Endothelial cell of umbilical vein (primary cell): ENCODE measurements at regions not wholly inside any gene's neighbourhood (a gene's known extent, or its start where the extent isn't known, plus 50 kb on each side); places are given as distances from the start of the nearest gene placed in this dataset.

ENCODE experiments used
- BruUV-seq: library from RNA; stranded (reverse); fragments of 400-500 nt; replicated peaks from 2 replicates; lab custom pipeline; 2021; lab: Mats Ljungman, UMichigan
- CTCF ChIA-PET: fragments of 300-600, 350-600 bp; sonication (Branson Sonifier 250); formaldehyde crosslinking; loops from one replicate; lab custom pipeline; 2021; ENCODE audit warnings: antibody characterized with exemption, inconsistent platforms; lab: Charles Lee
- POLR2A ChIA-PET: fragments of 300-600, 350-600 bp; sonication (Branson Sonifier 250); formaldehyde crosslinking; loops from one replicate; lab custom pipeline; 2021; ENCODE audit warnings: antibody characterized with exemption, inconsistent platforms; lab: Charles Lee
- DNase-seq: peaks from one replicate; pipeline ENCODE4 v3.0.0-alpha.2; 2011; ENCODE audit warnings: low read depth, low spot score
- FAIRE-seq: peaks from 2 replicates; lab custom pipeline; 2011; peaks lifted over from hg19 to GRCh38; lab: Jason Lieb, UNC
- H2AFZ ChIP-seq: 2 replicates; pipeline ENCODE4 v1.6.0; 2012; ENCODE audit warnings: low read depth, low read length, control low read depth, inconsistent platforms
- H3K27ac ChIP-seq: 2 replicates; pipeline ENCODE4 v1.5.1; 2011; ENCODE audit warnings: low read depth, mild to moderate bottlenecking, control low read depth, low read length, moderate library complexity; ENCODE audit not compliant: insufficient read depth
- H3K27me3 ChIP-seq, 2 experiments: 2 replicates each; pipeline versions ENCODE4 v1.6.0 to v1.6.1; 2011; ENCODE audit warnings: low read length in 2 of 2, mixed read lengths in 1 of 2; ENCODE audit not compliant: control insufficient read depth in 2 of 2, insufficient read depth in 2 of 2
- H3K36me3 ChIP-seq, 2 experiments: 2 replicates in 1 of 2; 3 replicates in 1 of 2; pipeline ENCODE4 v1.5.1; 2011; ENCODE audit warnings: low read length in 2 of 2, mild to moderate bottlenecking in 1 of 2, moderate library complexity in 1 of 2; ENCODE audit not compliant: control insufficient read depth in 2 of 2, insufficient read depth in 2 of 2; ENCODE audit errors: extremely low read depth in 1 of 2
- H3K4me1 ChIP-seq: 3 replicates; pipeline ENCODE4 v1.5.1; 2011; ENCODE audit warnings: mild to moderate bottlenecking, low read length; ENCODE audit not compliant: control insufficient read depth, insufficient read depth; ENCODE audit errors: extremely low read depth
- H3K4me2 ChIP-seq: 2 replicates; pipeline ENCODE4 v1.6.1; 2011; ENCODE audit warnings: low read length, control low read depth, mixed read lengths; ENCODE audit not compliant: insufficient read depth
- H3K4me3 ChIP-seq, 3 experiments: fragments of 200-600 bp in 1 of 3; sonication (generic), shearing (Covaris generic) in 1 of 3; replicated peaks in 1 of 3; 2 replicates each; pipeline ENCODE4 v1.5.1; 2011 to 2016; ENCODE audit warnings: control low read depth in 3 of 3, low read length in 3 of 3, mild to moderate bottlenecking in 2 of 3, inconsistent platforms in 1 of 3, low read depth in 1 of 3, moderate library complexity in 1 of 3; ENCODE audit not compliant: insufficient read depth in 1 of 3
- H3K79me2 ChIP-seq: 2 replicates; pipeline ENCODE4 v1.6.0; 2012; ENCODE audit warnings: low read length, inconsistent platforms; ENCODE audit not compliant: control insufficient read depth, insufficient read depth
- H3K9ac ChIP-seq: replicated peaks from 2 replicates; pipeline ENCODE3; 2011; ENCODE audit warnings: low read length, control low read depth; ENCODE audit not compliant: insufficient read depth; ENCODE audit errors: extremely low read depth
- H3K9me1 ChIP-seq: replicated peaks from 3 replicates; pipeline ENCODE4 v1.6.0; 2011; ENCODE audit warnings: mild to moderate bottlenecking, low read length; ENCODE audit not compliant: control insufficient read depth, insufficient read depth; ENCODE audit errors: extremely low read depth
- H3K9me3 ChIP-seq: replicated peaks from 2 replicates; pipeline ENCODE4 v1.5.1; 2012; ENCODE audit warnings: low read length, inconsistent platforms; ENCODE audit not compliant: control insufficient read depth, insufficient read depth
- H4K20me1 ChIP-seq: replicated peaks from 2 replicates; pipeline ENCODE3; 2011; ENCODE audit warnings: mild to moderate bottlenecking, low read length; ENCODE audit not compliant: control insufficient read depth, insufficient read depth; ENCODE audit errors: extremely low read depth
- CTCF ChIP-seq, 2 donors: IDR thresholded peaks; 1 replicate in 1 of 2; 2 replicates in 1 of 2; pipeline ENCODE4 v1.5.1; 2011; ENCODE audit warnings: low read length in 2 of 2, mild to moderate bottlenecking in 2 of 2, moderate library complexity in 2 of 2, control low read depth in 1 of 2, inconsistent platforms in 1 of 2, low read depth in 1 of 2; ENCODE audit not compliant: insufficient read depth in 1 of 2; ENCODE audit errors: extremely low read depth in 1 of 2
- EZH2 ChIP-seq: IDR thresholded peaks from 2 replicates; pipeline ENCODE4 v1.6.1; 2012; ENCODE audit warnings: borderline replicate concordance, low read depth, mild to moderate bottlenecking, moderate library complexity, low read length, inconsistent platforms; ENCODE audit not compliant: severe bottlenecking
- FOS ChIP-seq: IDR thresholded peaks from 2 replicates; pipeline ENCODE4 v1.6.1; 2011; ENCODE audit warnings: mild to moderate bottlenecking, low read length, moderate library complexity, borderline replicate concordance; ENCODE audit not compliant: insufficient read depth
- GATA2 ChIP-seq: IDR thresholded peaks from 2 replicates; pipeline ENCODE4 v1.7.0; 2011; ENCODE audit warnings: low read depth, mild to moderate bottlenecking, moderate library complexity, mixed read lengths, low read length; ENCODE audit not compliant: insufficient read length, insufficient read depth
- JUN ChIP-seq: IDR thresholded peaks from 2 replicates; pipeline ENCODE4 v1.6.1; 2011; ENCODE audit warnings: borderline replicate concordance, low read depth; ENCODE audit not compliant: insufficient read length, insufficient read depth
- MAX ChIP-seq: IDR thresholded peaks from 2 replicates; pipeline ENCODE4 v1.6.1; 2011; ENCODE audit not compliant: insufficient read depth, insufficient read length
- MYC ChIP-seq: IDR thresholded peaks from one replicate; pipeline ENCODE4 v1.6.1; 2011; ENCODE audit warnings: mild to moderate bottlenecking, low read depth, low read length
- POLR2A ChIP-seq: IDR thresholded peaks from 2 replicates; pipeline ENCODE4 v1.6.1; 2012; ENCODE audit warnings: low read depth, mild to moderate bottlenecking, control low read depth, low read length
- POLR2AphosphoS5 ChIP-seq: IDR thresholded peaks from 2 replicates; pipeline ENCODE4 v1.6.1; 2012; ENCODE audit warnings: low read depth, mild to moderate bottlenecking, control low read depth, low read length, moderate library complexity; ENCODE audit not compliant: insufficient read depth
- dilution Hi-C: fragments of 300-500 bp; cut with MboI; formaldehyde crosslinking; loops from one replicate; pipeline ENCODE4 v1.15.0; 2019; ENCODE audit warnings: low sequenced_read_pairs; ENCODE audit not compliant: extremely low pct_ligation_motif_present
- intact Hi-C: fragments of 100-400 bp; cut with micrococcal nuclease; formaldehyde crosslinking; loops from one replicate; pipeline ENCODE4 v1.10.0; 2022

DNA sequence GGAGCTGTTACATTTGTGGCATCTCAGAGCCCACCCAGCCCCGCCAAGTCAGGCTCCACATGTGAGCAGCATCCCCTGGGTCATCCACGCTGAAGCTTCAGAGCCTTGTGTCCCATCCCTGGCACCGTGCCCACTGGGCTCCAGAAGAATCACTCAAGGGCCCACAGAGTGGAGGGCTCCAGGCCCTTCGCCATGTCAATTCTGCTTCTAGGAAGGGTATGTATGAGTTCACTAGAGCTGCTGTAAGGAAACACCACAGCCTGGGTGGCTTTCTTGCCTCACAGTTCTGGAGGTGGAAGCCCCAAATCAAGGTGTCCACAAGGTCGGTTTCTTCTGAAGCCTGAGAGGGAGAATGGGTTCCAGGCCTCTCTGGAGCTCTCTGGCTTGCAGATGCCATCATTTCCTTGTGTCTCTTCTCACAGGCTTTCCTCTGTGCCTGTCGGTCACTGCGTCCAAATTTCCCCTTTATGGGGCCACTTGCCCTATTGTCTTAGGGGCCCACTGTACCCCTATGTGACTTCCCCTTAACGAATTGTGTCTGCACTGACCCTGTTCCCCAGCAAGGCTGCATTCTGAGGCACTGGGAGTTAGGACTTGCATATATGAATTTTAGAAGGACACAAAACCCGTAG is 1476.0 kb downstream of the TBC1D22A start:
- Histone ChIP-seq H2AFZ (no peak overlapping the region), H4K20me1 (no peaks in the 10 kb centered on the region), H3K9me3 (peaks cover 3% of the 10 kb centered on the region), H3K79me2 (no peaks in the 10 kb centered on the region), H3K4me3 (no peak overlapping the region), H3K9ac (no peak overlapping the region), H3K4me1 (no peaks in the 10 kb centered on the region), H3K27me3 (no peaks in the 10 kb centered on the region), H3K36me3 (no peaks in the 10 kb centered on the region), H3K27ac (no peak overlapping the region), H3K9me1 (no peaks in the 10 kb centered on the region), H3K4me2 (no peak overlapping the region)
- intact Hi-C loops (no loop called here), dilution Hi-C loops (no loop called here)
- BruUV-seq = no TSS peak
- FAIRE-seq (no peak), DNase-seq (no peak)
- no peak for TF ChIP-seq MYC
- TF ChIP-seq CTCF (IDR thresholded peaks at IDR 0.05; ENCODE audit: extremely low read depth in 1 of 2, insufficient read depth in 1 of 2, low read depth in 1 of 2, low read length in 2 of 2) = no peak
- TF ChIP-seq GATA2 = no peak
- no peak for TF ChIP-seq EZH2
- TF ChIP-seq POLR2A = no peak
- no peak for TF ChIP-seq FOS
- no peak for TF ChIP-seq POLR2AphosphoS5
- no peak for TF ChIP-seq JUN
- no peak for TF ChIP-seq MAX
- POLR2A ChIA-PET = no interaction called here
- CTCF ChIA-PET = no interaction called here
